Fibroblast of lung (primary cell): ENCODE measurements at regions not wholly inside any gene's neighbourhood (a gene's known extent, or its start where the extent isn't known, plus 50 kb on each side); places are given as distances from the start of the nearest gene placed in this dataset.

Experiments
- CTCF ChIP-seq, 2 donors: IDR thresholded peaks in 1 of 2; conservative IDR thresholded peaks in 1 of 2; 1 replicate in 1 of 2; 2 replicates in 1 of 2; pipeline ENCODE4 v1.5.1; 2011 to 2012; ENCODE audit warnings: low read length in 2 of 2, control low read depth in 1 of 2, inconsistent platforms in 1 of 2, low read depth in 1 of 2, mild to moderate bottlenecking in 1 of 2
- EZH2 ChIP-seq: IDR thresholded peaks from 2 replicates; pipeline ENCODE4 v1.5.1; 2012; ENCODE audit warnings: low read length, control low read depth, mild to moderate bottlenecking; ENCODE audit errors: missing control alignments

GRCh38 chr2:120871016-120871635, 135.5 kb downstream of the GLI2 start:
- TF ChIP-seq EZH2: no peak
- TF ChIP-seq CTCF (conservative IDR thresholded peaks at IDR 0.05 in 1 of 2, IDR thresholded peaks at IDR 0.05 in 1 of 2; ENCODE audit: low read depth in 1 of 2, low read length in 2 of 2): no peak
